Endothelial cell of umbilical vein (primary cell): ENCODE measurements at regions not wholly inside any gene's neighbourhood (a gene's known extent, or its start where the extent isn't known, plus 50 kb on each side); places are given as distances from the start of the nearest gene placed in this dataset.

Experiments used
- BruUV-seq: library from RNA; stranded (reverse); fragments of 400-500 nt; replicated peaks from 2 replicates; lab custom pipeline; 2021; lab: Mats Ljungman, UMichigan
- CTCF ChIA-PET: fragments of 300-600, 350-600 bp; sonication (Branson Sonifier 250); formaldehyde crosslinking; loops from one replicate; lab custom pipeline; 2021; ENCODE audit warnings: antibody characterized with exemption, inconsistent platforms; lab: Charles Lee
- POLR2A ChIA-PET: fragments of 300-600, 350-600 bp; sonication (Branson Sonifier 250); formaldehyde crosslinking; loops from one replicate; lab custom pipeline; 2021; ENCODE audit warnings: antibody characterized with exemption, inconsistent platforms; lab: Charles Lee
- DNase-seq: peaks from one replicate; pipeline ENCODE4 v3.0.0-alpha.2; 2011; ENCODE audit warnings: low read depth, low spot score
- FAIRE-seq: peaks from 2 replicates; lab custom pipeline; 2011; peaks lifted over from hg19 to GRCh38; lab: Jason Lieb, UNC
- H2AFZ ChIP-seq: 2 replicates; pipeline ENCODE4 v1.6.0; 2012; ENCODE audit warnings: low read depth, low read length, control low read depth, inconsistent platforms
- H3K27ac ChIP-seq: 2 replicates; pipeline ENCODE4 v1.5.1; 2011; ENCODE audit warnings: low read depth, mild to moderate bottlenecking, control low read depth, low read length, moderate library complexity; ENCODE audit not compliant: insufficient read depth
- H3K27me3 ChIP-seq, 2 experiments: 2 replicates each; pipeline versions ENCODE4 v1.6.0 to v1.6.1; 2011; ENCODE audit warnings: low read length in 2 of 2, mixed read lengths in 1 of 2; ENCODE audit not compliant: control insufficient read depth in 2 of 2, insufficient read depth in 2 of 2
- H3K36me3 ChIP-seq, 2 experiments: 2 replicates in 1 of 2; 3 replicates in 1 of 2; pipeline ENCODE4 v1.5.1; 2011; ENCODE audit warnings: low read length in 2 of 2, mild to moderate bottlenecking in 1 of 2, moderate library complexity in 1 of 2; ENCODE audit not compliant: control insufficient read depth in 2 of 2, insufficient read depth in 2 of 2; ENCODE audit errors: extremely low read depth in 1 of 2
- H3K4me1 ChIP-seq: 3 replicates; pipeline ENCODE4 v1.5.1; 2011; ENCODE audit warnings: mild to moderate bottlenecking, low read length; ENCODE audit not compliant: control insufficient read depth, insufficient read depth; ENCODE audit errors: extremely low read depth
- H3K4me2 ChIP-seq: 2 replicates; pipeline ENCODE4 v1.6.1; 2011; ENCODE audit warnings: low read length, control low read depth, mixed read lengths; ENCODE audit not compliant: insufficient read depth
- H3K4me3 ChIP-seq, 3 experiments: fragments of 200-600 bp in 1 of 3; sonication (generic), shearing (Covaris generic) in 1 of 3; replicated peaks in 1 of 3; 2 replicates each; pipeline ENCODE4 v1.5.1; 2011 to 2016; ENCODE audit warnings: control low read depth in 3 of 3, low read length in 3 of 3, mild to moderate bottlenecking in 2 of 3, inconsistent platforms in 1 of 3, low read depth in 1 of 3, moderate library complexity in 1 of 3; ENCODE audit not compliant: insufficient read depth in 1 of 3
- H3K79me2 ChIP-seq: 2 replicates; pipeline ENCODE4 v1.6.0; 2012; ENCODE audit warnings: low read length, inconsistent platforms; ENCODE audit not compliant: control insufficient read depth, insufficient read depth
- H3K9ac ChIP-seq: replicated peaks from 2 replicates; pipeline ENCODE3; 2011; ENCODE audit warnings: low read length, control low read depth; ENCODE audit not compliant: insufficient read depth; ENCODE audit errors: extremely low read depth
- H3K9me1 ChIP-seq: replicated peaks from 3 replicates; pipeline ENCODE4 v1.6.0; 2011; ENCODE audit warnings: mild to moderate bottlenecking, low read length; ENCODE audit not compliant: control insufficient read depth, insufficient read depth; ENCODE audit errors: extremely low read depth
- H3K9me3 ChIP-seq: replicated peaks from 2 replicates; pipeline ENCODE4 v1.5.1; 2012; ENCODE audit warnings: low read length, inconsistent platforms; ENCODE audit not compliant: control insufficient read depth, insufficient read depth
- H4K20me1 ChIP-seq: replicated peaks from 2 replicates; pipeline ENCODE3; 2011; ENCODE audit warnings: mild to moderate bottlenecking, low read length; ENCODE audit not compliant: control insufficient read depth, insufficient read depth; ENCODE audit errors: extremely low read depth
- CTCF ChIP-seq, 2 donors: IDR thresholded peaks; 1 replicate in 1 of 2; 2 replicates in 1 of 2; pipeline ENCODE4 v1.5.1; 2011; ENCODE audit warnings: low read length in 2 of 2, mild to moderate bottlenecking in 2 of 2, moderate library complexity in 2 of 2, control low read depth in 1 of 2, inconsistent platforms in 1 of 2, low read depth in 1 of 2; ENCODE audit not compliant: insufficient read depth in 1 of 2; ENCODE audit errors: extremely low read depth in 1 of 2
- EZH2 ChIP-seq: IDR thresholded peaks from 2 replicates; pipeline ENCODE4 v1.6.1; 2012; ENCODE audit warnings: borderline replicate concordance, low read depth, mild to moderate bottlenecking, moderate library complexity, low read length, inconsistent platforms; ENCODE audit not compliant: severe bottlenecking
- FOS ChIP-seq: IDR thresholded peaks from 2 replicates; pipeline ENCODE4 v1.6.1; 2011; ENCODE audit warnings: mild to moderate bottlenecking, low read length, moderate library complexity, borderline replicate concordance; ENCODE audit not compliant: insufficient read depth
- GATA2 ChIP-seq: IDR thresholded peaks from 2 replicates; pipeline ENCODE4 v1.7.0; 2011; ENCODE audit warnings: low read depth, mild to moderate bottlenecking, moderate library complexity, mixed read lengths, low read length; ENCODE audit not compliant: insufficient read length, insufficient read depth
- JUN ChIP-seq: IDR thresholded peaks from 2 replicates; pipeline ENCODE4 v1.6.1; 2011; ENCODE audit warnings: borderline replicate concordance, low read depth; ENCODE audit not compliant: insufficient read length, insufficient read depth
- MAX ChIP-seq: IDR thresholded peaks from 2 replicates; pipeline ENCODE4 v1.6.1; 2011; ENCODE audit not compliant: insufficient read depth, insufficient read length
- MYC ChIP-seq: IDR thresholded peaks from one replicate; pipeline ENCODE4 v1.6.1; 2011; ENCODE audit warnings: mild to moderate bottlenecking, low read depth, low read length
- POLR2A ChIP-seq: IDR thresholded peaks from 2 replicates; pipeline ENCODE4 v1.6.1; 2012; ENCODE audit warnings: low read depth, mild to moderate bottlenecking, control low read depth, low read length
- POLR2AphosphoS5 ChIP-seq: IDR thresholded peaks from 2 replicates; pipeline ENCODE4 v1.6.1; 2012; ENCODE audit warnings: low read depth, mild to moderate bottlenecking, control low read depth, low read length, moderate library complexity; ENCODE audit not compliant: insufficient read depth
- dilution Hi-C: fragments of 300-500 bp; cut with MboI; formaldehyde crosslinking; loops from one replicate; pipeline ENCODE4 v1.15.0; 2019; ENCODE audit warnings: low sequenced_read_pairs; ENCODE audit not compliant: extremely low pct_ligation_motif_present
- intact Hi-C: fragments of 100-400 bp; cut with micrococcal nuclease; formaldehyde crosslinking; loops from one replicate; pipeline ENCODE4 v1.10.0; 2022

DNA sequence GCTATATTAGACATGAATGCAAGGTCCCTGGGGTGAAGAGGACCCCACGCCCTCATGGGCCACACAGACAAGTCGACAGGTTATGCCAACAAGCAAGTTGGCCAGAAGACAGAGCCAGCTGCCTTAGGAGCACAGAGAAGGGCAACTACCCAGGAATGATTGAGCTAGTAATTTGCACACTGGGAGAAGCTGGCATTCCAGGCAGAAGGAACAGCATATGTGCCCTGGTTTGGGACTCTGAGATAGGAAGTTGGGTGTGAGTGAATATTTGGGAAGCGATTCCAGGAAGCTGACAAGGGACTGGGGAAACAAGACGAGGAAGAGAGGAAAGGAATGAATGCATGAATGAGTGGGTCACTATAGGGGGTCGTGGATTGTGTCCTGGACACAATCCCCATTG, 203.7 kb upstream of the CDH5 start:
- TF ChIP-seq JUN: no peak
- H3K9ac ChIP-seq: no peak overlapping the region
- ChIA-PET CTCF (no interaction called here), POLR2A (no interaction called here)
- H3K36me3 ChIP-seq: no peaks in the 10 kb centered on the region
- no peak overlapping the region for H3K27ac ChIP-seq
- BruUV-seq: no TSS peak
- no peaks in the 10 kb centered on the region for H4K20me1 ChIP-seq
- no peaks in the 10 kb centered on the region for H3K27me3 ChIP-seq
- H3K4me1 ChIP-seq: no peaks in the 10 kb centered on the region
- no peaks in the 10 kb centered on the region for H3K79me2 ChIP-seq
- intact Hi-C loops: no loop called here
- FAIRE-seq: no peak
- dilution Hi-C loops: no loop called here
- H2AFZ ChIP-seq: no peak overlapping the region
- H3K4me3 ChIP-seq: no peak overlapping the region
- no peaks in the 10 kb centered on the region for H3K9me3 ChIP-seq
- no peak for DNase-seq
- H3K4me2 ChIP-seq: no peak overlapping the region
- H3K9me1 ChIP-seq: no peaks in the 10 kb centered on the region

GRCh38 chr16:66161942-66162341, 204.5 kb upstream of the CDH5 start:
- Histone ChIP-seq H3K9me3 (no peaks in the 10 kb centered on the region), H3K27ac (no peak overlapping the region), H3K4me3 (no peak overlapping the region), H3K27me3 (no peaks in the 10 kb centered on the region), H3K79me2 (no peaks in the 10 kb centered on the region), H3K36me3 (no peaks in the 10 kb centered on the region), H3K9me1 (no peaks in the 10 kb centered on the region), H3K9ac (no peak overlapping the region), H4K20me1 (no peaks in the 10 kb centered on the region), H3K4me1 (no peaks in the 10 kb centered on the region), H2AFZ (no peak overlapping the region), H3K4me2 (no peak overlapping the region)
- CTCF ChIA-PET: no interaction called here
- no TSS peak for BruUV-seq
- DNase-seq (no peak), FAIRE-seq (no peak)
- POLR2A ChIA-PET: no interaction called here
- intact Hi-C loops (no loop called here), dilution Hi-C loops (no loop called here)
- TF ChIP-seq POLR2A (no peak), JUN (no peak), MAX (no peak), CTCF (IDR thresholded peaks at IDR 0.05; ENCODE audit: extremely low read depth in 1 of 2, insufficient read depth in 1 of 2, low read depth in 1 of 2, low read length in 2 of 2) (no peak), EZH2 (no peak), FOS (no peak), MYC (no peak), POLR2AphosphoS5 (no peak), GATA2 (no peak)
